K562 (cell line): ENCODE measurements at regions not wholly inside any gene's neighbourhood (a gene's known extent, or its start where the extent isn't known, plus 50 kb on each side); places are given as distances from the start of the nearest gene placed in this dataset.

ENCODE experiments used
- ATF4 ChIP-seq: fragments of 450-650 bp; formaldehyde crosslinking; IDR thresholded peaks from 2 replicates; pipeline ENCODE4 v1.4.0; 2022; ENCODE audit warnings: mild to moderate bottlenecking, moderate library complexity
- ATF6 ChIP-seq: sonication (generic); formaldehyde crosslinking; IDR thresholded peaks from 2 replicates; pipeline ENCODE4 v1.4.0; 2020; ENCODE audit warnings: mild to moderate bottlenecking, missing genetic modification reagents
- CBFB ChIP-seq: sonication (generic); formaldehyde crosslinking; IDR thresholded peaks from 2 replicates; pipeline ENCODE4 v1.4.0; 2020; ENCODE audit warnings: mild to moderate bottlenecking, missing genetic modification reagents
- CHD4 ChIP-seq: fragments of 200-600 bp; sonication (generic); IDR thresholded peaks from 3 replicates; pipeline ENCODE4 v1.6.1; 2012; ENCODE audit warnings: low read depth, mild to moderate bottlenecking, mixed read lengths, low read length, inconsistent platforms; ENCODE audit not compliant: insufficient read depth, insufficient replicate concordance, poor library complexity, severe bottlenecking
- FOS ChIP-seq: IDR thresholded peaks from 3 replicates; pipeline ENCODE4 v1.6.1; 2011; ENCODE audit not compliant: insufficient read length; ENCODE audit errors: extremely low read depth
- MAX ChIP-seq: sonication (generic); formaldehyde crosslinking; IDR thresholded peaks from 2 replicates; pipeline ENCODE4 v1.9.0; 2022; ENCODE audit warnings: mild to moderate bottlenecking, missing genetic modification reagents
- OTX1 ChIP-seq: fragments of 450-650 bp; formaldehyde crosslinking; IDR thresholded peaks from 2 replicates; pipeline ENCODE4 v1.4.0; 2022; ENCODE audit warnings: mild to moderate bottlenecking
- RNF219 ChIP-seq: fragments of 250-450 bp; sonication (Bioruptor Pico); IDR thresholded peaks from 2 replicates; pipeline ENCODE4 v1.5.0; 2022; ENCODE audit warnings: mild to moderate bottlenecking
- SIN3B ChIP-seq: fragments of 450-650 bp; IDR thresholded peaks from 2 replicates; pipeline ENCODE4 v1.6.1; 2017; ENCODE audit warnings: low read depth, mild to moderate bottlenecking, moderate library complexity
- SMARCC2 ChIP-seq: fragments of 450-650 bp; IDR thresholded peaks from 2 replicates; pipeline ENCODE4 v1.6.1; 2017; ENCODE audit warnings: antibody characterized with exemption, moderate library complexity, mild to moderate bottlenecking, low read depth
- SNAPC5 ChIP-seq: fragments of 250-450 bp; sonication (Bioruptor Pico); IDR thresholded peaks from 2 replicates; pipeline ENCODE4 v1.8.0; 2021; ENCODE audit warnings: moderate library complexity, mild to moderate bottlenecking, inconsistent platforms
- STAT5B ChIP-seq: fragments of 250-450 bp; sonication (Bioruptor Pico); IDR thresholded peaks from 2 replicates; pipeline ENCODE4 v1.8.0; 2021; ENCODE audit warnings: mild to moderate bottlenecking, inconsistent platforms
- TAF15 ChIP-seq: fragments of 200-400 bp; formaldehyde crosslinking; IDR thresholded peaks from 2 replicates; pipeline ENCODE4 v1.6.1; 2017; ENCODE audit warnings: mild to moderate bottlenecking, low read depth, low read length, moderate library complexity
- TFAP4 ChIP-seq: sonication (generic); formaldehyde crosslinking; IDR thresholded peaks from 2 replicates; pipeline ENCODE4 v1.8.0; 2022; ENCODE audit warnings: missing genetic modification reagents, mild to moderate bottlenecking, moderate library complexity, borderline replicate concordance
- ZBTB9 ChIP-seq: fragments of 450-650 bp; formaldehyde crosslinking; IDR thresholded peaks from 2 replicates; pipeline ENCODE4 v1.4.0; 2020; ENCODE audit warnings: mild to moderate bottlenecking, moderate library complexity
- ZFP30 ChIP-seq: fragments of 250-450 bp; sonication (Bioruptor Pico); IDR thresholded peaks from 2 replicates; pipeline ENCODE4 v1.8.0; 2022; ENCODE audit warnings: moderate library complexity, mild to moderate bottlenecking, inconsistent platforms, borderline replicate concordance
- ZKSCAN1 ChIP-seq: fragments of 150-350 bp; IDR thresholded peaks from 2 replicates; pipeline ENCODE4 v1.6.1; 2016; ENCODE audit warnings: low read depth, low read length
- ZNF282 ChIP-seq: sonication (generic); formaldehyde crosslinking; IDR thresholded peaks from 2 replicates; pipeline ENCODE4 v1.8.1; 2023; ENCODE audit warnings: missing genetic modification reagents
- ZNF507 ChIP-seq: conservative IDR thresholded peaks from 2 replicates; pipeline ENCODE4 v1.6.1; 2017; ENCODE audit warnings: missing genetic modification characterization, missing compliant biosample characterization
- ZNF583 ChIP-seq: fragments of 250-450 bp; sonication (Bioruptor Pico); IDR thresholded peaks from 2 replicates; pipeline ENCODE4 v1.4.0; 2020

- no peak for TF ChIP-seq ZNF583 (CRISPR knock-in tag)
- TF ChIP-seq SMARCC2 = no peak
- peak; percentile 99 for TF ChIP-seq ATF4 (CRISPR knock-in tag)
- peak; percentile 29 for TF ChIP-seq FOS
- no peak for TF ChIP-seq ZNF282 (CRISPR knock-in tag)
- TF ChIP-seq OTX1 = no peak
- TF ChIP-seq TAF15 = no peak
- no peak for TF ChIP-seq SIN3B
- no peak for TF ChIP-seq MAX (CRISPR knock-in tag)
- TF ChIP-seq SNAPC5 (CRISPR knock-in tag) = no peak
- TF ChIP-seq TFAP4 (CRISPR knock-in tag) = no peak
- TF ChIP-seq ATF6 = no peak
- no peak for TF ChIP-seq CBFB (CRISPR knock-in tag)
- peak; percentile 66; the same call in 1 of the 2 replicates for TF ChIP-seq RNF219
- no peak for TF ChIP-seq ZFP30 (CRISPR knock-in tag)
- no peak for TF ChIP-seq STAT5B (CRISPR knock-in tag)
- no peak for TF ChIP-seq ZKSCAN1
- TF ChIP-seq ZBTB9 (CRISPR knock-in tag) = no peak
- no peak for TF ChIP-seq ZNF507 (tag)
- no peak for TF ChIP-seq CHD4
Measured at GRCh38 chr1:121483961-121484424, 299.2 kb downstream of the SRGAP2C start (continued).
